CD14-positive monocyte (primary cell): ENCODE measurements at regions not wholly inside any gene's neighbourhood (a gene's known extent, or its start where the extent isn't known, plus 50 kb on each side); places are given as distances from the start of the nearest gene placed in this dataset.

Source experiments
- DNase-seq, 3 donors: peaks; one replicate each; pipeline ENCODE4 v3.0.0-alpha.2; 2011 to 2022
- H2AFZ ChIP-seq: 2 replicates; pipeline ENCODE4 v1.6.0; 2012; ENCODE audit warnings: mild to moderate bottlenecking, low read depth, low read length, inconsistent platforms; ENCODE audit not compliant: insufficient read depth, poor library complexity, severe bottlenecking
- H3K27ac ChIP-seq, 2 donors: 1 replicate in 1 of 2; 2 replicates in 1 of 2; pipeline ENCODE4 v1.5.1; 2012 to 2013; ENCODE audit warnings: low read length in 2 of 2, control low read depth in 1 of 2, inconsistent platforms in 1 of 2, low read depth in 1 of 2, mild to moderate bottlenecking in 1 of 2
- H3K27me3 ChIP-seq, 2 donors: one replicate each; pipeline versions ENCODE4 v1.6.0 to v1.6.1; 2011 to 2013; ENCODE audit warnings: low read length in 2 of 2; ENCODE audit not compliant: control insufficient read depth in 2 of 2, insufficient read depth in 2 of 2
- H3K36me3 ChIP-seq, 2 donors: replicated peaks in 1 of 2; 1 replicate in 1 of 2; 2 replicates in 1 of 2; pipeline versions ENCODE4 v1.5.1 to v1.6.1; 2012 to 2013; ENCODE audit warnings: low read length in 2 of 2, control low read depth in 1 of 2, inconsistent platforms in 1 of 2, mild to moderate bottlenecking in 1 of 2; ENCODE audit not compliant: insufficient read depth in 2 of 2, control insufficient read depth in 1 of 2
- H3K4me1 ChIP-seq, 2 donors: 1 replicate in 1 of 2; 2 replicates in 1 of 2; pipeline versions ENCODE4 v1.5.1 to v1.6.1; 2012 to 2013; ENCODE audit warnings: low read length in 2 of 2, control low read depth in 1 of 2, inconsistent platforms in 1 of 2, mild to moderate bottlenecking in 1 of 2, moderate library complexity in 1 of 2; ENCODE audit not compliant: insufficient read depth in 2 of 2, control insufficient read depth in 1 of 2
- H3K4me2 ChIP-seq: replicated peaks from 2 replicates; pipeline ENCODE3; 2012; ENCODE audit warnings: low read length, moderate library complexity, mild to moderate bottlenecking; ENCODE audit not compliant: poor library complexity, severe bottlenecking; ENCODE audit errors: extremely low read depth
- H3K4me3 ChIP-seq, 3 experiments: fragments of 200-600 bp in 1 of 3; sonication (generic) in 1 of 3; replicated peaks in 1 of 3; 1 replicate in 2 of 3; 2 replicates in 1 of 3; pipeline ENCODE4 v1.5.1; 2011 to 2013; ENCODE audit warnings: low read length in 3 of 3, mild to moderate bottlenecking in 3 of 3, control low read depth in 2 of 3, low read depth in 2 of 3, inconsistent platforms in 1 of 3, moderate library complexity in 1 of 3
- H3K79me2 ChIP-seq: 2 replicates; pipeline ENCODE4 v1.6.0; 2012; ENCODE audit warnings: mild to moderate bottlenecking, control low read depth, inconsistent platforms, low read length, moderate library complexity; ENCODE audit not compliant: insufficient read depth
- H3K9ac ChIP-seq: 2 replicates; pipeline ENCODE4 v1.6.0; 2017; ENCODE audit warnings: low read length, mild to moderate bottlenecking; ENCODE audit not compliant: insufficient read depth, poor library complexity, severe bottlenecking
- H3K9me3 ChIP-seq, 2 donors: replicated peaks in 1 of 2; 1 replicate in 1 of 2; 2 replicates in 1 of 2; pipeline versions ENCODE4 v1.5.1 to v1.6.1; 2012 to 2013; ENCODE audit warnings: low read length in 2 of 2, control low read depth in 1 of 2; ENCODE audit not compliant: control insufficient read depth in 1 of 2, insufficient read depth in 1 of 2
- H4K20me1 ChIP-seq: 2 replicates; pipeline ENCODE4 v1.6.0; 2012; ENCODE audit warnings: mild to moderate bottlenecking, low read length, control low read depth, moderate library complexity; ENCODE audit not compliant: insufficient read depth
- H3K27ac Mint-ChIP-seq, 7 donors: one replicate each; pipeline ENCODE4 v1.8.0; 2020; ENCODE audit warnings: mild to moderate bottlenecking in 7 of 7, mixed read lengths in 7 of 7, moderate library complexity in 6 of 7, inconsistent platforms in 2 of 7
- H3K27me3 Mint-ChIP-seq, 3 donors: one replicate each; pipeline ENCODE4 v1.8.0; 2021 to 2022; ENCODE audit warnings: low read depth in 3 of 3, mild to moderate bottlenecking in 3 of 3, mixed read lengths in 3 of 3, moderate library complexity in 3 of 3, inconsistent platforms in 1 of 3
- H3K36me3 Mint-ChIP-seq, 2 donors: one replicate each; pipeline ENCODE4 v1.8.0; 2020; ENCODE audit warnings: mixed read lengths in 2 of 2, inconsistent platforms in 1 of 2, mild to moderate bottlenecking in 1 of 2
- H3K4me1 Mint-ChIP-seq: one replicate; pipeline ENCODE4 v1.8.0; 2020; ENCODE audit warnings: mild to moderate bottlenecking, mixed read lengths
- H3K4me3 Mint-ChIP-seq, 2 donors: one replicate each; pipeline ENCODE4 v1.8.0; 2020; ENCODE audit warnings: mild to moderate bottlenecking in 2 of 2, mixed read lengths in 2 of 2, moderate library complexity in 1 of 2
- H3K9me3 Mint-ChIP-seq, 7 donors: one replicate each; pipeline ENCODE4 v1.8.0; 2020 to 2022; ENCODE audit warnings: mixed read lengths in 7 of 7, mild to moderate bottlenecking in 6 of 7, moderate library complexity in 6 of 7, inconsistent platforms in 2 of 7
- WGBS: methylation state at CpG from one replicate; pipeline ENCODE4 v1.1.5; 2013; ENCODE audit warnings: missing lambda C conversion rate; ENCODE audit not compliant: insufficient coverage; 5-methylcytosine and 5-hydroxymethylcytosine counted together
- intact Hi-C, 2 donors: fragments of 100-400 bp; cut with micrococcal nuclease; formaldehyde crosslinking; loops; one replicate each; pipeline versions ENCODE4 v1.15.0 to v1.15.1; 2023
- TF ChIP-seq, protein P1 (sequence below): fragments of 200-600 bp; IDR thresholded peaks from one replicate; pipeline ENCODE4 v1.8.0; 2022; ENCODE audit warnings: antibody characterized with exemption, mild to moderate bottlenecking

DNA sequence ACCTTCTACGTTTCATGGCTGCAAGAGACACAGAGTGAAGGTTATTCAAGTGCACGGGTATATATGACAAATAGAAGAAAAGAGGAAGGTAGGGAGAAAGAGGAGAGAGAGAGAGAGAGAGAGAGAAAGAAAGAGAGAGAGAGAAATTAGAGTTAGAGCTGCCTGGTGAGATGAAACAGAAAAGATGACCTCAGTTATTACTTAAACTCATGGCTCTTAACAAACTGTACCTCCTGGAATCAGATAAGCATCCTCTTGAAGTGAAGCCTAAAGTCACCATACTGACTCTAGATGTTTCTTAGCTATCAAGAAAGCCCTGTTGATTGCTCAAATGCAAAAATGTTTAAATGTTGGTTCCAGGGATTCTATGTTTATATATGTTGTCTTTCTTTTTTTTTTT, 597.7 kb upstream of the ZP4 start:
- Mint-ChIP-seq H3K27me3 (peaks cover 1 to 3% (median 1%) of the 10 kb centered on the region in 3 donors), H3K4me3 (no peak overlapping the region), H3K27ac (no peak overlapping the region), H3K4me1 (no peaks in the 10 kb centered on the region), H3K9me3 (peaks cover 0 to 12% (median 5%) of the 10 kb centered on the region in 7 donors), H3K36me3 (no peaks in the 10 kb centered on the region)
- no CpG with 5 or more reads among the region's 2 CpGs for WGBS
- Histone ChIP-seq H4K20me1 (no peaks in the 10 kb centered on the region), H3K27ac (no peak overlapping the region), H3K27me3 (no peaks in the 10 kb centered on the region), H3K9ac (no peak overlapping the region), H3K79me2 (no peaks in the 10 kb centered on the region), H3K4me3 (no peak overlapping the region), H3K4me1 (no peaks in the 10 kb centered on the region), H3K9me3 (peaks cover 0 to 16% of the 10 kb centered on the region in 2 donors), H3K36me3 (no peaks in the 10 kb centered on the region), H3K4me2 (no peak overlapping the region), H2AFZ (no peak overlapping the region)
- no peak for DNase-seq
- TF ChIP-seq, protein P1, sequence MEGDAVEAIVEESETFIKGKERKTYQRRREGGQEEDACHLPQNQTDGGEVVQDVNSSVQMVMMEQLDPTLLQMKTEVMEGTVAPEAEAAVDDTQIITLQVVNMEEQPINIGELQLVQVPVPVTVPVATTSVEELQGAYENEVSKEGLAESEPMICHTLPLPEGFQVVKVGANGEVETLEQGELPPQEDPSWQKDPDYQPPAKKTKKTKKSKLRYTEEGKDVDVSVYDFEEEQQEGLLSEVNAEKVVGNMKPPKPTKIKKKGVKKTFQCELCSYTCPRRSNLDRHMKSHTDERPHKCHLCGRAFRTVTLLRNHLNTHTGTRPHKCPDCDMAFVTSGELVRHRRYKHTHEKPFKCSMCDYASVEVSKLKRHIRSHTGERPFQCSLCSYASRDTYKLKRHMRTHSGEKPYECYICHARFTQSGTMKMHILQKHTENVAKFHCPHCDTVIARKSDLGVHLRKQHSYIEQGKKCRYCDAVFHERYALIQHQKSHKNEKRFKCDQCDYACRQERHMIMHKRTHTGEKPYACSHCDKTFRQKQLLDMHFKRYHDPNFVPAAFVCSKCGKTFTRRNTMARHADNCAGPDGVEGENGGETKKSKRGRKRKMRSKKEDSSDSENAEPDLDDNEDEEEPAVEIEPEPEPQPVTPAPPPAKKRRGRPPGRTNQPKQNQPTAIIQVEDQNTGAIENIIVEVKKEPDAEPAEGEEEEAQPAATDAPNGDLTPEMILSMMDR = no peak
- intact Hi-C loops = no loop called here

DNA sequence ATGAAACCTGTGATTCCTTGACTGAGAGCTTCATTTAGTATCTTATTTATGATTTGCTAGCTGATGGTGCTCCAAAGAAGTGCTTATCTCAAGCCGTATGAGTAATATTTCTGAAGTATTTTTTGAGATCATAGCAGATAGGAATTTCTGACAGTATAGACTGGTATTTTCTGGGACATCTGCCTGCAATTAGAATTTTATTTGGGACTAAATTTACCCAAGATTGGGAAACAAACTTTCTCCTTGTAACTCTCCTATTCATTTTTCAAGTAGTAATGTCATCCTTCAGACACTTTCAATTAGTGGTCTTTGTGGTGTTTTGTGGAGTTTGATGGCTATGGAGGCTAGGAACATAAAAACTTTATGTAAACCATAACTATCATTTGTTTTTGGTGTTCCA, 597.2 kb upstream of the ZP4 start:
- H3K4me1 ChIP-seq = no peaks in the 10 kb centered on the region
- no peaks in the 10 kb centered on the region for H4K20me1 ChIP-seq
- peaks cover 0 to 16% of the 10 kb centered on the region in 2 donors for H3K9me3 ChIP-seq
- no peaks in the 10 kb centered on the region for H3K36me3 ChIP-seq
- Mint-ChIP-seq H3K9me3 (peaks cover 0 to 12% (median 5%) of the 10 kb centered on the region in 7 donors), H3K4me3 (no peak overlapping the region), H3K36me3 (no peaks in the 10 kb centered on the region), H3K4me1 (no peaks in the 10 kb centered on the region), H3K27me3 (peaks cover 1 to 3% (median 1%) of the 10 kb centered on the region in 3 donors), H3K27ac (no peak overlapping the region)
- no peak overlapping the region for H3K9ac ChIP-seq
- no peak overlapping the region for H3K4me2 ChIP-seq
- no peak overlapping the region for H3K4me3 ChIP-seq
- H2AFZ ChIP-seq = no peak overlapping the region
- no peaks in the 10 kb centered on the region for H3K79me2 ChIP-seq
- no peak for DNase-seq
- intact Hi-C loops = no loop called here
- no peaks in the 10 kb centered on the region for H3K27me3 ChIP-seq
- H3K27ac ChIP-seq = no peak overlapping the region
- 100% methylated on average over 1 of the region's 1 CpG for WGBS
- TF ChIP-seq, protein P1 = no peak
